ENCODE measurements at regions not wholly inside any gene's neighbourhood (a gene's known extent, or its start where the extent isn't known, plus 50 kb on each side); places are given as distances from the start of the nearest gene placed in this dataset.

DNA sequence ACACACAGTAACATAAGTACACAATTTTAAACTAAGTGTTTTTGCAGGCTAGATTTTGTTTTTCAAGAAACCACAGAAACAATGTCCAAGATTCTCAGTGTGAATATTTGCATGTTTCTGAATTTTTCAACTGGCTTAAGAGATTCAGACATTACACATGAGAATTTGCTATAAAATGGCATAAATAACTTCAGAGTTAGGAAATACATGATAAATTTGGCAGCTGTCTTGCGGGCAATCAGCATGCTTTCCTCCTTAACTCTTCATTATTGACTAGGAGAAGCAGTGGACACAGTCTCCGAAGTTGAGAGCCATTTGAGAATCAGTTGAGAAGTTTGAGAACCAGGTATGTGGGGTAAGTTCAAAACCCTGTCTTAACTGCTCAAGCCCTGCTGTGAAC, 625.6 kb upstream of the SGO1 start (continued):
- TF ChIP-seq EP300 (IDR thresholded peaks at IDR 0.05; ENCODE audit: borderline replicate concordance in 1 of 2, control insufficient read depth in 1 of 2, low read depth in 2 of 2, low read length in 2 of 2) (no peak), ZNF622 (IDR thresholded peaks at IDR 0.05) (no peak), CREB1 (IDR thresholded peaks at IDR 0.05; ENCODE audit: low read depth) (no peak)
- TF ChIP-seq, protein P1, sequence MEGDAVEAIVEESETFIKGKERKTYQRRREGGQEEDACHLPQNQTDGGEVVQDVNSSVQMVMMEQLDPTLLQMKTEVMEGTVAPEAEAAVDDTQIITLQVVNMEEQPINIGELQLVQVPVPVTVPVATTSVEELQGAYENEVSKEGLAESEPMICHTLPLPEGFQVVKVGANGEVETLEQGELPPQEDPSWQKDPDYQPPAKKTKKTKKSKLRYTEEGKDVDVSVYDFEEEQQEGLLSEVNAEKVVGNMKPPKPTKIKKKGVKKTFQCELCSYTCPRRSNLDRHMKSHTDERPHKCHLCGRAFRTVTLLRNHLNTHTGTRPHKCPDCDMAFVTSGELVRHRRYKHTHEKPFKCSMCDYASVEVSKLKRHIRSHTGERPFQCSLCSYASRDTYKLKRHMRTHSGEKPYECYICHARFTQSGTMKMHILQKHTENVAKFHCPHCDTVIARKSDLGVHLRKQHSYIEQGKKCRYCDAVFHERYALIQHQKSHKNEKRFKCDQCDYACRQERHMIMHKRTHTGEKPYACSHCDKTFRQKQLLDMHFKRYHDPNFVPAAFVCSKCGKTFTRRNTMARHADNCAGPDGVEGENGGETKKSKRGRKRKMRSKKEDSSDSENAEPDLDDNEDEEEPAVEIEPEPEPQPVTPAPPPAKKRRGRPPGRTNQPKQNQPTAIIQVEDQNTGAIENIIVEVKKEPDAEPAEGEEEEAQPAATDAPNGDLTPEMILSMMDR (IDR thresholded peaks at IDR 0.05 in 2 of 3, conservative IDR thresholded peaks at IDR 0.05 in 1 of 3; ENCODE audit: control insufficient read depth in 2 of 3, extremely low read depth in 1 of 3, insufficient read depth in 1 of 3, low read depth in 3 of 3, low read length in 3 of 3), result no peak

DNA sequence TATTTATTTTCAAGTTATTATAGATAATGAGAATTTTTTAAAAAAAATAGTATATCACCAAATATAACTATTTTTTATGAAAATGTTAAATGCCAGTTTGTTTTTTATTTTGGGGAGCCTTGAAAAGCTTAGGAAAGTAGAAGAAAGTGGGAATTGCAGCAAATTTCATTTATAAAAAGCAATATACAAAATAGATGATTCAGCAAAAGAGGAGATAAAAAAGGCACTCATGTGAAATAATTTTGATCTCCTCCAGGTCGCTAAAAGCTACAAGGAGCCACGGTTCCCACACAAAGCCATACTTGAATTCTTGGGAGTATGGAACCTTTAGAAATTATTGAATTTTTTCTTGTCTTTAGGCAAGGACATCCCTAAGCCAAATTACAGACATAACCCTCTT, 625.0 kb upstream of the SGO1 start:
- ChIA-PET POLR2A (no interaction called here), RAD21 (ENCODE audit: unreplicated experiment) (no interaction called here)
- no peak for ATAC-seq
- TF ChIP-seq, protein P2, sequence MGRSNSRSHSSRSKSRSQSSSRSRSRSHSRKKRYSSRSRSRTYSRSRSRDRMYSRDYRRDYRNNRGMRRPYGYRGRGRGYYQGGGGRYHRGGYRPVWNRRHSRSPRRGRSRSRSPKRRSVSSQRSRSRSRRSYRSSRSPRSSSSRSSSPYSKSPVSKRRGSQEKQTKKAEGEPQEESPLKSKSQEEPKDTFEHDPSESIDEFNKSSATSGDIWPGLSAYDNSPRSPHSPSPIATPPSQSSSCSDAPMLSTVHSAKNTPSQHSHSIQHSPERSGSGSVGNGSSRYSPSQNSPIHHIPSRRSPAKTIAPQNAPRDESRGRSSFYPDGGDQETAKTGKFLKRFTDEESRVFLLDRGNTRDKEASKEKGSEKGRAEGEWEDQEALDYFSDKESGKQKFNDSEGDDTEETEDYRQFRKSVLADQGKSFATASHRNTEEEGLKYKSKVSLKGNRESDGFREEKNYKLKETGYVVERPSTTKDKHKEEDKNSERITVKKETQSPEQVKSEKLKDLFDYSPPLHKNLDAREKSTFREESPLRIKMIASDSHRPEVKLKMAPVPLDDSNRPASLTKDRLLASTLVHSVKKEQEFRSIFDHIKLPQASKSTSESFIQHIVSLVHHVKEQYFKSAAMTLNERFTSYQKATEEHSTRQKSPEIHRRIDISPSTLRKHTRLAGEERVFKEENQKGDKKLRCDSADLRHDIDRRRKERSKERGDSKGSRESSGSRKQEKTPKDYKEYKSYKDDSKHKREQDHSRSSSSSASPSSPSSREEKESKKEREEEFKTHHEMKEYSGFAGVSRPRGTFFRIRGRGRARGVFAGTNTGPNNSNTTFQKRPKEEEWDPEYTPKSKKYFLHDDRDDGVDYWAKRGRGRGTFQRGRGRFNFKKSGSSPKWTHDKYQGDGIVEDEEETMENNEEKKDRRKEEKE (IDR thresholded peaks at IDR 0.05), result no peak
- TF ChIP-seq RB1 (IDR thresholded peaks at IDR 0.05; ENCODE audit: borderline replicate concordance), result no peak
- TF ChIP-seq SP1 (IDR thresholded peaks at IDR 0.05; ENCODE audit: low read depth, low read length), result no peak
- no peak for TF ChIP-seq SREBF1 (IDR thresholded peaks at IDR 0.05; ENCODE audit: low read length)
- TF ChIP-seq, protein P3, sequence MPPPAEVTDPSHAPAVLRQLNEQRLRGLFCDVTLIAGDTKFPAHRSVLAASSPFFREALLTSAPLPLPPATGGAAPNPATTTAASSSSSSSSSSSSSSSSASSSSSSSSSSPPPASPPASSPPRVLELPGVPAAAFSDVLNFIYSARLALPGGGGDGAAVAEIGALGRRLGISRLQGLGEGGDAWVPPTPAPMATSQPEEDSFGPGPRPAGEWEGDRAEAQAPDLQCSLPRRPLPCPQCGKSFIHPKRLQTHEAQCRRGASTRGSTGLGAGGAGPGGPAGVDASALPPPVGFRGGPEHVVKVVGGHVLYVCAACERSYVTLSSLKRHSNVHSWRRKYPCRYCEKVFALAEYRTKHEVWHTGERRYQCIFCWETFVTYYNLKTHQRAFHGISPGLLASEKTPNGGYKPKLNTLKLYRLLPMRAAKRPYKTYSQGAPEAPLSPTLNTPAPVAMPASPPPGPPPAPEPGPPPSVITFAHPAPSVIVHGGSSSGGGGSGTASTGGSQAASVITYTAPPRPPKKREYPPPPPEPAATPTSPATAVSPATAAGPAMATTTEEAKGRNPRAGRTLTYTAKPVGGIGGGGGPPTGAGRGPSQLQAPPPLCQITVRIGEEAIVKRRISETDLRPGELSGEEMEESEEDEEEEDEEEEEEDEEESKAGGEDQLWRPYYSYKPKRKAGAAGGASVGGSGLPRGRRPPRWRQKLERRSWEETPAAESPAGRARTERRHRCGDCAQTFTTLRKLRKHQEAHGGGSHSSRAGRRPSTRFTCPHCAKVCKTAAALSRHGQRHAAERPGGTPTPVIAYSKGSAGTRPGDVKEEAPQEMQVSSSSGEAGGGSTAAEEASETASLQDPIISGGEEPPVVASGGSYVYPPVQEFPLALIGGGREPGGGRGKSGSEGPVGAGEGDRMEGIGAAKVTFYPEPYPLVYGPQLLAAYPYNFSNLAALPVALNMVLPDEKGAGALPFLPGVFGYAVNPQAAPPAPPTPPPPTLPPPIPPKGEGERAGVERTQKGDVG (CRISPR knock-in tag; IDR thresholded peaks at IDR 0.05), result no peak
- TF ChIP-seq SMAD1 (IDR thresholded peaks at IDR 0.05; ENCODE audit: low read depth, partially characterized antibody), result no peak
- no peak for TF ChIP-seq ZNF384 (IDR thresholded peaks at IDR 0.05; ENCODE audit: borderline replicate concordance, low read depth, low read length)
- no peak for TF ChIP-seq RELA (IDR thresholded peaks at IDR 0.05; ENCODE audit: borderline replicate concordance, partially characterized antibody)
- TF ChIP-seq SIN3A (IDR thresholded peaks at IDR 0.05; ENCODE audit: low read depth, low read length), result no peak
- TF ChIP-seq, protein P4, sequence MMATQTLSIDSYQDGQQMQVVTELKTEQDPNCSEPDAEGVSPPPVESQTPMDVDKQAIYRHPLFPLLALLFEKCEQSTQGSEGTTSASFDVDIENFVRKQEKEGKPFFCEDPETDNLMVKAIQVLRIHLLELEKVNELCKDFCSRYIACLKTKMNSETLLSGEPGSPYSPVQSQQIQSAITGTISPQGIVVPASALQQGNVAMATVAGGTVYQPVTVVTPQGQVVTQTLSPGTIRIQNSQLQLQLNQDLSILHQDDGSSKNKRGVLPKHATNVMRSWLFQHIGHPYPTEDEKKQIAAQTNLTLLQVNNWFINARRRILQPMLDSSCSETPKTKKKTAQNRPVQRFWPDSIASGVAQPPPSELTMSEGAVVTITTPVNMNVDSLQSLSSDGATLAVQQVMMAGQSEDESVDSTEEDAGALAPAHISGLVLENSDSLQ (IDR thresholded peaks at IDR 0.05), result no peak
- no peak for TF ChIP-seq DPF2 (IDR thresholded peaks at IDR 0.05)

More for the DNA sequence above, 625.0 kb upstream of the SGO1 start:
- Histone ChIP-seq H3K27me3 (replicated peaks in 1 of 2; ENCODE audit: control insufficient read depth in 2 of 2, insufficient read depth in 2 of 2, low read length in 1 of 2) (no peaks in the 10 kb centered on the region), H3K4me2 (ENCODE audit: control insufficient read depth, insufficient read depth) (no peak overlapping the region), H4K20me1 (ENCODE audit: control insufficient read depth, insufficient read depth) (no peaks in the 10 kb centered on the region), H3K36me3 (ENCODE audit: control insufficient read depth in 2 of 2, insufficient read depth in 2 of 2, low read length in 1 of 2) (no peaks in the 10 kb centered on the region), H3K79me2 (ENCODE audit: control insufficient read depth, insufficient read depth, low read length) (no peaks in the 10 kb centered on the region), H3K9me3 (replicated peaks; ENCODE audit: control insufficient read depth, insufficient read depth, low read length) (no peaks in the 10 kb centered on the region), H3K4me3 (no peak overlapping the region), H3K4me1 (ENCODE audit: control insufficient read depth, insufficient read depth, low read length) (no peaks in the 10 kb centered on the region), H3K27ac (ENCODE audit: control insufficient read depth, insufficient read depth) (no peak overlapping the region), H2AFZ (ENCODE audit: control insufficient read depth, low read depth, low read length) (no peak overlapping the region), H3K9ac (ENCODE audit: control insufficient read depth, insufficient read depth, low read length) (no peak overlapping the region)
- CTCF ChIA-PET, result interaction anchor here (0.7 kb wide), 1 partner anchor 196 kb away, joined by 4 read pairs; no protein-coding TSS in a partner anchor
- WGBS (ENCODE audit: insufficient coverage, insufficient replicate concordance, low lambda C conversion rate, missing lambda C conversion rate), result 0% methylated on average over 2 of the region's 2 CpGs
- BruUV-seq (replicated peaks), result no TSS peak
- intact Hi-C loops (cut with micrococcal nuclease; ENCODE audit: unreplicated experiment), result no loop called here
- SMC1A ChIA-PET (ENCODE audit: uncharacterized antibody, unreplicated experiment), result no interaction called here
- DNase-seq (ENCODE audit: low read depth, low spot score) (no peak), FAIRE-seq (no peak)
- in situ Hi-C loops (cut with MboI), result no loop called here
